ENCODE measurements at regions not wholly inside any gene's neighbourhood (a gene's known extent, or its start where the extent isn't known, plus 50 kb on each side); places are given as distances from the start of the nearest gene placed in this dataset.

DNA sequence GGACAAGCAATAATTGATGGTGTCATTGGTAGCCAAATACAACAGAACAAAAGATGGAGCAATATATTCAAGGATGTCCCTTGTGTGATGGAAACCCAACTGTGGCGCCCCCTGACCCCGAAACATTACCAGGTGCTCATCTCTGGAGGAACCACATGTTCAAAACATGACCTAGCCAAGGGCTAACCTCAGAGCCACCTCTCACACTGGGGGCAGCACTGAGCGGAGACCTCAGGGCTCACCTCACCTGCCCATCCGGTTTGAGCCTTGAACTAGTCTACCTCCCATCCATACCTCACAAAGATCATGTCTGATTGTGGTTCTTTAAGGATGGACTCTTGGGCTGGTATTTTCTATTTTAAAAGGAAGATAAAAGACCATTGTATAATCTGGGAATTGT, 314.4 kb upstream of the CDH7 start:
- ChIA-PET POLR2A (ENCODE audit: unreplicated experiment) (no interaction called here), CTCF (no interaction called here)
- H4K20me1 ChIP-seq (ENCODE audit: insufficient read depth): no peaks in the 10 kb centered on the region
- no TSS peak for BruUV-seq (replicated peaks)
- no peak overlapping the region for H3K4me3 ChIP-seq
- H3K36me3 ChIP-seq (ENCODE audit: low read depth): no peaks in the 10 kb centered on the region
- H3K9me2 ChIP-seq (ENCODE audit: insufficient read depth): no peaks in the 10 kb centered on the region
- intact Hi-C loops (cut with micrococcal nuclease; ENCODE audit: unreplicated experiment): no loop called here
- no peaks in the 10 kb centered on the region for H3K79me2 ChIP-seq (ENCODE audit: low read depth)
- no peaks in the 10 kb centered on the region for H3K27me3 ChIP-seq (ENCODE audit: insufficient read depth, low read depth)
- DNase-seq: no peak
- TF ChIP-seq, protein P1, sequence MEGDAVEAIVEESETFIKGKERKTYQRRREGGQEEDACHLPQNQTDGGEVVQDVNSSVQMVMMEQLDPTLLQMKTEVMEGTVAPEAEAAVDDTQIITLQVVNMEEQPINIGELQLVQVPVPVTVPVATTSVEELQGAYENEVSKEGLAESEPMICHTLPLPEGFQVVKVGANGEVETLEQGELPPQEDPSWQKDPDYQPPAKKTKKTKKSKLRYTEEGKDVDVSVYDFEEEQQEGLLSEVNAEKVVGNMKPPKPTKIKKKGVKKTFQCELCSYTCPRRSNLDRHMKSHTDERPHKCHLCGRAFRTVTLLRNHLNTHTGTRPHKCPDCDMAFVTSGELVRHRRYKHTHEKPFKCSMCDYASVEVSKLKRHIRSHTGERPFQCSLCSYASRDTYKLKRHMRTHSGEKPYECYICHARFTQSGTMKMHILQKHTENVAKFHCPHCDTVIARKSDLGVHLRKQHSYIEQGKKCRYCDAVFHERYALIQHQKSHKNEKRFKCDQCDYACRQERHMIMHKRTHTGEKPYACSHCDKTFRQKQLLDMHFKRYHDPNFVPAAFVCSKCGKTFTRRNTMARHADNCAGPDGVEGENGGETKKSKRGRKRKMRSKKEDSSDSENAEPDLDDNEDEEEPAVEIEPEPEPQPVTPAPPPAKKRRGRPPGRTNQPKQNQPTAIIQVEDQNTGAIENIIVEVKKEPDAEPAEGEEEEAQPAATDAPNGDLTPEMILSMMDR (conservative IDR thresholded peaks at IDR 0.05): no peak
- TF ChIP-seq EZH2 (IDR thresholded peaks at IDR 0.05; ENCODE audit: low read depth): no peak
- H3K4me2 ChIP-seq: no peak overlapping the region
- H3K4me1 ChIP-seq (replicated peaks; ENCODE audit: insufficient read depth): no peaks in the 10 kb centered on the region
- no peak overlapping the region for H2AFZ ChIP-seq
- H3K9me3 ChIP-seq (ENCODE audit: insufficient read depth, low read depth): no peaks in the 10 kb centered on the region
- H3F3A ChIP-seq (ENCODE audit: insufficient read depth, low read depth): no peaks in the 10 kb centered on the region
- no peak overlapping the region for H3K27ac ChIP-seq

DNA sequence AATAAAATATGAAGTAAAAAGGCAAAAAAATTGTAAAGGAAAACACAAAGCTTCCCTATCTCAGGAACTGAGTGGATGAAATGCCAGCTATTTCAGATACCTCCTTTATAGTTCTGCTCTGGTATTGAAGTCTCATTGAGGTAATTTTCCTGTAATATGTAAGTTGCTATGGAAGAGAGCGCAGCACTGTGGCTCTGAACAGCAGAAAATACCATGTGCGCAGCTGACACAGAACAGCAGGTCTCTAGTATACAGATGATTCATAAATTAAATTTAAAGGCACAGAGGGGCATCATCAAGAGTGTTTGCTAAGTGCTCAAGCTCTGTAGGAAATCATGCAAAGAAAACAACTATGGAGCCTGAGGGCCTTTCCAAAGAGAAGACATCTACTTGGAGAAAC, 315.3 kb upstream of the CDH7 start:
- no peaks in the 10 kb centered on the region for H4K20me1 ChIP-seq (ENCODE audit: insufficient read depth)
- H3K27ac ChIP-seq: no peak overlapping the region
- H3K9me2 ChIP-seq (ENCODE audit: insufficient read depth): no peaks in the 10 kb centered on the region
- no peaks in the 10 kb centered on the region for H3K36me3 ChIP-seq (ENCODE audit: low read depth)
- H2AFZ ChIP-seq: no peak overlapping the region
- no peak overlapping the region for H3K4me3 ChIP-seq
- H3K4me1 ChIP-seq (replicated peaks; ENCODE audit: insufficient read depth): no peaks in the 10 kb centered on the region
- no peaks in the 10 kb centered on the region for H3F3A ChIP-seq (ENCODE audit: insufficient read depth, low read depth)
- H3K4me2 ChIP-seq: no peak overlapping the region
- intact Hi-C loops (cut with micrococcal nuclease; ENCODE audit: unreplicated experiment): no loop called here
- no peaks in the 10 kb centered on the region for H3K79me2 ChIP-seq (ENCODE audit: low read depth)
- POLR2A ChIA-PET (ENCODE audit: unreplicated experiment): no interaction called here
- no TSS peak for BruUV-seq (replicated peaks)
- no peak for TF ChIP-seq EZH2 (IDR thresholded peaks at IDR 0.05; ENCODE audit: low read depth)
- TF ChIP-seq, protein P1 (conservative IDR thresholded peaks at IDR 0.05): no peak
- CTCF ChIA-PET: no interaction called here
- DNase-seq: no peak
- H3K27me3 ChIP-seq (ENCODE audit: insufficient read depth, low read depth): no peaks in the 10 kb centered on the region
- H3K9me3 ChIP-seq (ENCODE audit: insufficient read depth, low read depth): no peaks in the 10 kb centered on the region

DNA sequence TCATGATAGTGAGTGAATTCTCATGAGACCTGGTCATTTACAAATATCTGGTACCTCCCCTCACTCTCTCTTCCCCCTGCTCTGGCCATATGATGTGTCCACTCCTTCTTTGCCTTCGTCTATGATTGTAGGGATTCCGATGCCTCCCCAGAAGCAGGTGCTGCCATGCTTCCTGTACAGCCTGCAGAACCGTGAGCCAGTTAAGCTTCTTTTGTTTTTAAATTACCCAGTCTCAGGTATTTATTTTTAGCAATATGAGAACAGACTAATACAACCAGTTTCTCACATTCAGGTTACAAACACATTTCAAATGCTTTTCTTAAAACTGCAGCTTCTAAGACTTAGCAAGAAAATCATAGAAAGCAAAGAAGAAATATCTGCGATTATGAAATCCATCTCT, 321.2 kb upstream of the CDH7 start:
- H3K36me3 ChIP-seq (ENCODE audit: low read depth): no peaks in the 10 kb centered on the region
- ChIA-PET CTCF (no interaction called here), POLR2A (ENCODE audit: unreplicated experiment) (no interaction called here)
- H3K9me2 ChIP-seq (ENCODE audit: insufficient read depth): no peaks in the 10 kb centered on the region
- intact Hi-C loops (cut with micrococcal nuclease; ENCODE audit: unreplicated experiment): no loop called here
- no TSS peak for BruUV-seq (replicated peaks)
- no peaks in the 10 kb centered on the region for H3K79me2 ChIP-seq (ENCODE audit: low read depth)
- H3F3A ChIP-seq (ENCODE audit: insufficient read depth, low read depth): no peaks in the 10 kb centered on the region
- H3K27me3 ChIP-seq (ENCODE audit: insufficient read depth, low read depth): no peaks in the 10 kb centered on the region
- H3K27ac ChIP-seq: no peak overlapping the region
- no peaks in the 10 kb centered on the region for H3K4me1 ChIP-seq (replicated peaks; ENCODE audit: insufficient read depth)
- no peaks in the 10 kb centered on the region for H4K20me1 ChIP-seq (ENCODE audit: insufficient read depth)
- H3K4me3 ChIP-seq: no peak overlapping the region
- TF ChIP-seq EZH2 (IDR thresholded peaks at IDR 0.05; ENCODE audit: low read depth): no peak
- TF ChIP-seq, protein P1 (conservative IDR thresholded peaks at IDR 0.05): no peak
- H3K4me2 ChIP-seq: no peak overlapping the region
- no peak overlapping the region for H2AFZ ChIP-seq
- DNase-seq: no peak
- no peaks in the 10 kb centered on the region for H3K9me3 ChIP-seq (ENCODE audit: insufficient read depth, low read depth)

All from PC-9 (cell line).